H9 (cell line): ENCODE measurements at regions not wholly inside any gene's neighbourhood (a gene's known extent, or its start where the extent isn't known, plus 50 kb on each side); places are given as distances from the start of the nearest gene placed in this dataset.

Experiments used
- DNase-seq: peaks from one replicate; pipeline ENCODE4 v3.0.0-alpha.2; 2017
- H2AFZ ChIP-seq: one replicate; pipeline ENCODE4 v1.6.1; 2013; ENCODE audit warnings: mild to moderate bottlenecking, low read length, control low read depth, moderate library complexity
- H2AK5ac ChIP-seq: 2 replicates; pipeline ENCODE4 v1.6.1; 2013; ENCODE audit warnings: low read length, control low read depth, mixed read lengths; ENCODE audit not compliant: insufficient read length
- H2BK120ac ChIP-seq: one replicate; pipeline ENCODE4 v1.6.1; 2013; ENCODE audit warnings: low read depth, mild to moderate bottlenecking, low read length, control low read depth, inconsistent platforms; ENCODE audit not compliant: poor library complexity, severe bottlenecking
- H2BK12ac ChIP-seq: 2 replicates; pipeline ENCODE4 v1.6.1; 2013; ENCODE audit warnings: low read length, control low read depth, mixed read lengths, low read depth; ENCODE audit not compliant: insufficient read length
- H2BK15ac ChIP-seq: 2 replicates; pipeline ENCODE4 v1.6.1; 2013; ENCODE audit warnings: low read depth, low read length, control low read depth
- H2BK20ac ChIP-seq: one replicate; pipeline ENCODE4 v1.6.1; 2013; ENCODE audit warnings: low read depth, mild to moderate bottlenecking, low read length, control low read depth, inconsistent platforms; ENCODE audit not compliant: poor library complexity, severe bottlenecking
- H2BK5ac ChIP-seq: 2 replicates; pipeline ENCODE4 v1.6.1; 2013; ENCODE audit warnings: low read length, control low read depth, mixed read lengths; ENCODE audit not compliant: insufficient read length
- H3K14ac ChIP-seq: 2 replicates; pipeline ENCODE4 v1.6.1; 2013; ENCODE audit warnings: low read length, control low read depth; ENCODE audit not compliant: insufficient read depth
- H3K18ac ChIP-seq: 2 replicates; pipeline ENCODE4 v1.6.1; 2013; ENCODE audit warnings: low read depth, mild to moderate bottlenecking, mixed read lengths, low read length, control low read depth; ENCODE audit not compliant: insufficient read length
- H3K23ac ChIP-seq: 2 replicates; pipeline ENCODE4 v1.6.1; 2013; ENCODE audit warnings: low read length, control low read depth, mixed read lengths, low read depth; ENCODE audit not compliant: insufficient read length
- H3K23me2 ChIP-seq: 2 replicates; pipeline ENCODE4 v1.6.1; 2013; ENCODE audit warnings: low read depth, mild to moderate bottlenecking, mixed read lengths, low read length, control low read depth; ENCODE audit not compliant: insufficient read length, poor library complexity, severe bottlenecking
- H3K27ac ChIP-seq: 2 replicates; pipeline ENCODE4 v1.5.1; 2013; ENCODE audit warnings: low read length, control low read depth, mixed read lengths, low read depth; ENCODE audit not compliant: insufficient read length
- H3K27me3 ChIP-seq: 2 replicates; pipeline ENCODE4 v1.6.1; 2013; ENCODE audit warnings: low read length, control low read depth, inconsistent platforms; ENCODE audit not compliant: insufficient read depth
- H3K4ac ChIP-seq: 2 replicates; pipeline ENCODE4 v1.6.1; 2013; ENCODE audit warnings: low read depth, mild to moderate bottlenecking, control low read depth, inconsistent platforms, low read length, moderate library complexity
- H3K4me1 ChIP-seq: 2 replicates; pipeline ENCODE4 v1.6.1; 2013; ENCODE audit warnings: low read length, control low read depth, inconsistent platforms; ENCODE audit not compliant: insufficient read depth
- H3K4me2 ChIP-seq: 2 replicates; pipeline ENCODE4 v1.6.1; 2013; ENCODE audit warnings: low read length, control low read depth, mixed read lengths; ENCODE audit not compliant: insufficient read length, insufficient read depth
- H3K56ac ChIP-seq: 2 replicates; pipeline ENCODE4 v1.6.1; 2013; ENCODE audit warnings: low read depth, mild to moderate bottlenecking, mixed read lengths, low read length, control low read depth; ENCODE audit not compliant: insufficient read length
- H3K79me1 ChIP-seq: 2 replicates; pipeline ENCODE4 v1.6.1; 2013; ENCODE audit warnings: low read depth, mild to moderate bottlenecking, moderate library complexity, low read length, control low read depth, inconsistent platforms; ENCODE audit not compliant: insufficient read depth, poor library complexity, severe bottlenecking
- H3K79me2 ChIP-seq: 2 replicates; pipeline ENCODE4 v1.6.1; 2013; ENCODE audit warnings: low read length, control low read depth, inconsistent platforms; ENCODE audit not compliant: insufficient read depth
- H3K9ac ChIP-seq: 2 replicates; pipeline ENCODE4 v1.6.1; 2013; ENCODE audit warnings: low read length, control low read depth, mixed read lengths; ENCODE audit not compliant: insufficient read length; ENCODE audit errors: extremely low read depth
- H3K9me3 ChIP-seq: one replicate; pipeline ENCODE4 v1.6.1; 2013; ENCODE audit warnings: low read depth, low read length, inconsistent platforms; ENCODE audit not compliant: control insufficient read depth
- H3T11ph ChIP-seq: one replicate; pipeline ENCODE4 v1.6.1; 2013; ENCODE audit warnings: mild to moderate bottlenecking, low read length, control low read depth, inconsistent platforms
- H4K20me1 ChIP-seq: one replicate; pipeline ENCODE4 v1.6.1; 2013; ENCODE audit not compliant: control insufficient read depth, insufficient read length, insufficient read depth
- H4K5ac ChIP-seq: 2 replicates; pipeline ENCODE4 v1.6.1; 2013; ENCODE audit warnings: low read depth, mild to moderate bottlenecking, mixed read lengths, low read length, control low read depth; ENCODE audit not compliant: insufficient read length
- H4K8ac ChIP-seq: replicated peaks from 2 replicates; pipeline ENCODE4 v1.6.1; 2013; ENCODE audit warnings: low read length, control low read depth, mixed read lengths, low read depth; ENCODE audit not compliant: insufficient read length
- H4K91ac ChIP-seq: 2 replicates; pipeline ENCODE4 v1.6.1; 2013; ENCODE audit warnings: low read depth, mild to moderate bottlenecking, moderate library complexity, mixed read lengths, low read length, control low read depth; ENCODE audit not compliant: insufficient read length
- H3K27ac Mint-ChIP-seq, 3 experiments: 2 replicates in 2 of 3; 3 replicates in 1 of 3; pipeline ENCODE4 v1.8.0; 2020 to 2021; ENCODE audit warnings: mixed read lengths in 3 of 3, mild to moderate bottlenecking in 1 of 3, moderate library complexity in 1 of 3
- H3K27me3 Mint-ChIP-seq: 2 replicates; pipeline ENCODE4 v1.8.0; 2021; ENCODE audit warnings: low read depth, mild to moderate bottlenecking, moderate library complexity, mixed read lengths
- H3K36me3 Mint-ChIP-seq, 3 experiments: 2 replicates in 2 of 3; 3 replicates in 1 of 3; pipeline ENCODE4 v1.8.0; 2020 to 2021; ENCODE audit warnings: low read depth in 3 of 3, mixed read lengths in 3 of 3; ENCODE audit not compliant: insufficient read depth in 1 of 3
- H3K4me1 Mint-ChIP-seq, 2 experiments: 2 replicates each; pipeline ENCODE4 v1.8.0; 2020; ENCODE audit warnings: mixed read lengths in 2 of 2
- H3K4me3 Mint-ChIP-seq, 2 experiments: 2 replicates in 1 of 2; 3 replicates in 1 of 2; pipeline ENCODE4 v1.8.0; 2020 to 2021; ENCODE audit warnings: mild to moderate bottlenecking in 2 of 2, mixed read lengths in 2 of 2, moderate library complexity in 1 of 2
- H3K9me3 Mint-ChIP-seq, 2 experiments: 2 replicates in 1 of 2; 3 replicates in 1 of 2; pipeline ENCODE4 v1.8.0; 2020; ENCODE audit warnings: mild to moderate bottlenecking in 2 of 2, mixed read lengths in 2 of 2, moderate library complexity in 1 of 2
- CTCF ChIP-seq: fragments of 200-600 bp; sonication (generic); conservative IDR thresholded peaks from 3 replicates; pipeline ENCODE4 v1.8.0; 2021; ENCODE audit warnings: antibody characterized with exemption, mild to moderate bottlenecking
- WGBS: extraction: QIAGEN DNeasy Blood & Tissue Kit; methylation state at CpG from one replicate; pipeline ENCODE4 v1.1.7; 2013; ENCODE audit warnings: missing lambda C conversion rate, low lambda C conversion rate, mixed read lengths; ENCODE audit not compliant: insufficient read length; ENCODE audit errors: extremely low coverage; 5-methylcytosine and 5-hydroxymethylcytosine counted together

- Histone ChIP-seq H4K5ac (no peak overlapping the region), H4K8ac (no peak overlapping the region), H3K27me3 (no peaks in the 10 kb centered on the region), H3K18ac (no peak overlapping the region), H4K20me1 (no peaks in the 10 kb centered on the region), H2BK12ac (no peak overlapping the region), H2AFZ (no peak overlapping the region), H3K23me2 (no peaks in the 10 kb centered on the region), H3T11ph (no peak overlapping the region), H2AK5ac (no peak overlapping the region), H4K91ac (no peak overlapping the region), H3K9ac (no peak overlapping the region), H3K4ac (no peak overlapping the region), H2BK20ac (no peak overlapping the region), H3K4me2 (no peak overlapping the region), H3K9me3 (no peaks in the 10 kb centered on the region), H3K79me1 (no peaks in the 10 kb centered on the region), H3K14ac (no peak overlapping the region), H2BK15ac (no peak overlapping the region), H3K23ac (no peak overlapping the region), H2BK120ac (no peak overlapping the region), H3K27ac (no peak overlapping the region), H3K79me2 (no peaks in the 10 kb centered on the region), H2BK5ac (no peak overlapping the region), H3K56ac (no peak overlapping the region), H3K4me1 (no peaks in the 10 kb centered on the region)
- H3K27ac Mint-ChIP-seq, result no peak overlapping the region
- H3K36me3 Mint-ChIP-seq, result no peaks in the 10 kb centered on the region
- H3K9me3 Mint-ChIP-seq, result peaks cover 0 to 3% of the 10 kb centered on the region in 2 experiments; a peak in 1 of 5 replicates
- no peaks in the 10 kb centered on the region for H3K4me1 Mint-ChIP-seq
- H3K27me3 Mint-ChIP-seq, result no peaks in the 10 kb centered on the region
- DNase-seq, result no peak
- no peak for TF ChIP-seq CTCF
- WGBS, result no CpG with 5 or more reads among the region's 6 CpGs
- H3K4me3 Mint-ChIP-seq, result no peak overlapping the region
Measured at GRCh38 chr14:28284546-28285300, 481.9 kb upstream of the FOXG1 start.
